ENCODE measurements at regions not wholly inside any gene's neighbourhood (a gene's known extent, or its start where the extent isn't known, plus 50 kb on each side); places are given as distances from the start of the nearest gene placed in this dataset.

DNA sequence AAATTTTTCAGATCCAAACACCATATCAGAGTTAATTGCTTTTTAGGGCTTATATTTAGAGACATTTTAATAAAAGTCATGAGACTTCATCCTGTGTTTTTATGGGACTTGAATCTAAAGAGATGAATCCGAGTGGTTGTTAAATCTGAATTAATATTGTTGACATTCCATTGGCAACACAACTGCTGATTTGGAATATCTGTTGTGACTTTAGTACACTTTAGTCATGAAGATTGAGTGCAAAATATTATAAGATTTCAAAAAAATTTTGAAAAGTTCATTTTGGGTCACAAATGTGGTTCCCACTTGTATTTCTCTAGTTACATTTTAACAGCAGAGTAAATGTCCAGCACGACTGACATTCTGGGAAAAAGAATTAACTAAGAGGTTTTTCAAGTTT, 442.7 kb upstream of the HSF2 start:
- 26% methylated on average over 2 of the region's 2 CpGs for WGBS (ENCODE audit: missing lambda C conversion rate)
- TF ChIP-seq RAD21 (conservative IDR thresholded peaks at IDR 0.05 in 1 of 2, IDR thresholded peaks at IDR 0.05 in 1 of 2), result no peak
- ATAC-seq, result no peak

DNA sequence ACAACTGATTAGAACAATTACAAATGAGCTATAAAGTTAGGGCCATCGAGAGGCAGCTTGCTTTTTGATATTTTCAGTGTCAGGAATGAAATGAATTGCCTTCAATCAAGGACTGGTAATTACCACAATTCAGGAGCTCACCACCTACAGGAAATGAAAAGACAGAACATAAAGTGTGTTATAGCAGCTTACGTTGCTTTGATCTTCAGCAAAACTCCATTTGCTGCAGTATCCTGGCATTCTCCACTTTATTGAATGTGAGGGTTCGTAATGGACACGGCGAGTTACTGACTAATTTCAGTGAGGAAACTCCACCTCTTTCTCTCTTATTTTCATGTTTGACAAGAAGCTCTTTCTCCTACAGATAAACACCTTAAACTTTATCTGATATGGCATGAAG, 440.0 kb upstream of the HSF2 start:
- no peaks in the 10 kb centered on the region for H3K9me3 ChIP-seq
- DNase-seq (ENCODE audit: low read depth in 1 of 2, low spot score in 1 of 2), result no peak
- H3K4me2 ChIP-seq, result no peak overlapping the region
- H3K4me1 ChIP-seq, result no peaks in the 10 kb centered on the region
- POLR2A ChIA-PET, result no interaction called here
- no peak overlapping the region for H3K4me3 ChIP-seq
- TF ChIP-seq, protein P1, sequence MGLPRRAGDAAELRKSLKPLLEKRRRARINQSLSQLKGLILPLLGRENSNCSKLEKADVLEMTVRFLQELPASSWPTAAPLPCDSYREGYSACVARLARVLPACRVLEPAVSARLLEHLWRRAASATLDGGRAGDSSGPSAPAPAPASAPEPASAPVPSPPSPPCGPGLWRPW (IDR thresholded peaks at IDR 0.05), result no peak
- no peak for TF ChIP-seq CEBPB (IDR thresholded peaks at IDR 0.05)
- TF ChIP-seq ZNF302 (CRISPR knock-in tag; IDR thresholded peaks at IDR 0.05), result no peak
- no peak for TF ChIP-seq KDM1A (IDR thresholded peaks at IDR 0.05; ENCODE audit: low read depth)
- no peak for TF ChIP-seq MYC (IDR thresholded peaks at IDR 0.05; ENCODE audit: borderline replicate concordance, low read length)
- TF ChIP-seq PHF8 (IDR thresholded peaks at IDR 0.05; ENCODE audit: borderline replicate concordance, low read depth), result no peak
- no peak for TF ChIP-seq ZC3H11A (IDR thresholded peaks at IDR 0.05)
- TF ChIP-seq FOSL2 (IDR thresholded peaks at IDR 0.05), result no peak
- TF ChIP-seq FOSL2 (CRISPR knock-in tag; IDR thresholded peaks at IDR 0.05), result no peak
- no peak for TF ChIP-seq SMC3 (IDR thresholded peaks at IDR 0.05)
- no peak for TF ChIP-seq JUN (IDR thresholded peaks at IDR 0.05)
- FAIRE-seq, result no peak
- WGBS (ENCODE audit: missing lambda C conversion rate), result 63% methylated on average over 5 of the region's 5 CpGs
- no peak for ATAC-seq
- CTCF ChIA-PET, result no interaction called here
- no peak overlapping the region for H3K27ac ChIP-seq

More for the DNA sequence above, 442.7 kb upstream of the HSF2 start:
- POLR2A ChIA-PET, result no interaction called here
- H3K4me1 ChIP-seq, result no peaks in the 10 kb centered on the region
- H3K27ac ChIP-seq, result no peak overlapping the region
- CTCF ChIA-PET, result interaction anchor here (1.4 kb wide), 1 partner anchor 527 kb away, joined by 3 read pairs; no protein-coding TSS in a partner anchor
- no peak for FAIRE-seq
- no peak overlapping the region for H3K4me3 ChIP-seq
- no peak for DNase-seq (ENCODE audit: low read depth in 1 of 2, low spot score in 1 of 2)
- no peaks in the 10 kb centered on the region for H3K9me3 ChIP-seq
- H3K4me2 ChIP-seq, result no peak overlapping the region

DNA sequence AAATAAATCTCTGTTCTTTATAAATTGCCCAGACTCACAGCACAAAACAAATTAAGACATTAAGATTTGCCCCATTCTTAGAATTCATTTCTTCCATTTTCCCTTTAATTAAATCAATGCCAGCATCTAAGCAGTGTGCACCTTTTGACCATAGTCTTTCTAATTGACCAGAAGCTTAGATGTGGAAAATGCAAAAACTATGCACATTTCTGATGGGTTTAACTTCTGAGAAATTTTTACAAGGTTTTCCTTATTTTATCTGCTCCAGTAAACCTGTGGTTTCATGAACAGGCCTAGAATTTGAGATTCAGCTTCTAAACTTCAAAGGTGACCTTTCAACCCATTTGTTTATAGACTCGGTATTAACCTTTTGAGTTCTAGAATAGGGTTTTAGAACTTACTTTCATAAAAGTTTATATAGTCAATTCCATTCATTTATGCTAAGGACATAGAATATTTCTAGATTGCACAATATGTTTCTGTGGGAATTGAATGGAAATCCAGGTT, 437.8 kb upstream of the HSF2 start:
- Histone ChIP-seq H3K27ac (no peak overlapping the region), H3K4me1 (no peaks in the 10 kb centered on the region), H3K9me3 (no peaks in the 10 kb centered on the region), H3K4me3 (no peak overlapping the region), H3K4me2 (no peak overlapping the region)
- ATAC-seq (no peak), DNase-seq (ENCODE audit: low read depth in 1 of 2, low spot score in 1 of 2) (no peak), FAIRE-seq (no peak)
- POLR2A ChIA-PET, result no interaction called here
- TF ChIP-seq CHD2 (IDR thresholded peaks at IDR 0.05; ENCODE audit: low read length, partially characterized antibody) (no peak), NPAS2 (CRISPR knock-in tag; IDR thresholded peaks at IDR 0.05; ENCODE audit: borderline replicate concordance) (no peak), TFCP2L1 (CRISPR knock-in tag; IDR thresholded peaks at IDR 0.05) (no peak), MAFK (IDR thresholded peaks at IDR 0.05; ENCODE audit: partially characterized antibody) (no peak)
- TF ChIP-seq, protein P2, sequence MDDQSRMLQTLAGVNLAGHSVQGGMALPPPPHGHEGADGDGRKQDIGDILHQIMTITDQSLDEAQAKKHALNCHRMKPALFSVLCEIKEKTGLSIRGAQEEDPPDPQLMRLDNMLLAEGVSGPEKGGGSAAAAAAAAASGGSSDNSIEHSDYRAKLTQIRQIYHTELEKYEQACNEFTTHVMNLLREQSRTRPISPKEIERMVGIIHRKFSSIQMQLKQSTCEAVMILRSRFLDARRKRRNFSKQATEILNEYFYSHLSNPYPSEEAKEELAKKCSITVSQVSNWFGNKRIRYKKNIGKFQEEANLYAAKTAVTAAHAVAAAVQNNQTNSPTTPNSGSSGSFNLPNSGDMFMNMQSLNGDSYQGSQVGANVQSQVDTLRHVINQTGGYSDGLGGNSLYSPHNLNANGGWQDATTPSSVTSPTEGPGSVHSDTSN (IDR thresholded peaks at IDR 0.05), result no peak
- CTCF ChIA-PET, result no interaction called here
- 88% methylated on average over 1 of the region's 1 CpG for WGBS (ENCODE audit: missing lambda C conversion rate)

DNA sequence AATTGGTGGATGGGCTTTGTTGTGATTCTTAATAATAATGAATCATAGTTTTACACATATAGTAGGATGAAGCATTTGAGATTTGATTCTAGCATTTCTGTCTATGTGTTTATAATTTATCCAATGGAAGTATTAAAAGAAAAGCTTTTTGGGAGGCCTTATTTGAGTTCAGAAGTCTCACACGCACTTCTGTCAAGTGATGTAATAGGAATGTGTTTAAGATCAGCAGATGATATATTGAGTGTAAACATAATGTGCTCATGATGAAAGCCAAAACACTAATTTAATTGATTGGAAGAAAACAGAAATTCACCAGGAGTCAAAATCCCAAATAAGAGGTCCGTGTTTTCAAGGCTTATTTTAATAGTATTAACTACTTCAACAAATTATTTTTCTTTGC, 435.6 kb upstream of the HSF2 start:
- FAIRE-seq, result no peak
- H3K4me1 ChIP-seq, result no peaks in the 10 kb centered on the region
- 78% methylated on average over 2 of the region's 2 CpGs for WGBS (ENCODE audit: missing lambda C conversion rate)
- no peak for DNase-seq (ENCODE audit: low read depth in 1 of 2, low spot score in 1 of 2)
- no peak overlapping the region for H3K27ac ChIP-seq
- CTCF ChIA-PET, result no interaction called here
- H3K4me3 ChIP-seq, result no peak overlapping the region
- H3K4me2 ChIP-seq, result no peak overlapping the region
- no peak for ATAC-seq
- no peaks in the 10 kb centered on the region for H3K9me3 ChIP-seq
- POLR2A ChIA-PET, result no interaction called here
- TF ChIP-seq CHD4 (IDR thresholded peaks at IDR 0.05; ENCODE audit: borderline replicate concordance), result no peak
- TF ChIP-seq, protein P3, sequence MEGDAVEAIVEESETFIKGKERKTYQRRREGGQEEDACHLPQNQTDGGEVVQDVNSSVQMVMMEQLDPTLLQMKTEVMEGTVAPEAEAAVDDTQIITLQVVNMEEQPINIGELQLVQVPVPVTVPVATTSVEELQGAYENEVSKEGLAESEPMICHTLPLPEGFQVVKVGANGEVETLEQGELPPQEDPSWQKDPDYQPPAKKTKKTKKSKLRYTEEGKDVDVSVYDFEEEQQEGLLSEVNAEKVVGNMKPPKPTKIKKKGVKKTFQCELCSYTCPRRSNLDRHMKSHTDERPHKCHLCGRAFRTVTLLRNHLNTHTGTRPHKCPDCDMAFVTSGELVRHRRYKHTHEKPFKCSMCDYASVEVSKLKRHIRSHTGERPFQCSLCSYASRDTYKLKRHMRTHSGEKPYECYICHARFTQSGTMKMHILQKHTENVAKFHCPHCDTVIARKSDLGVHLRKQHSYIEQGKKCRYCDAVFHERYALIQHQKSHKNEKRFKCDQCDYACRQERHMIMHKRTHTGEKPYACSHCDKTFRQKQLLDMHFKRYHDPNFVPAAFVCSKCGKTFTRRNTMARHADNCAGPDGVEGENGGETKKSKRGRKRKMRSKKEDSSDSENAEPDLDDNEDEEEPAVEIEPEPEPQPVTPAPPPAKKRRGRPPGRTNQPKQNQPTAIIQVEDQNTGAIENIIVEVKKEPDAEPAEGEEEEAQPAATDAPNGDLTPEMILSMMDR (IDR thresholded peaks at IDR 0.05), result no peak
- no peak for TF ChIP-seq EP300 (IDR thresholded peaks at IDR 0.05)
- TF ChIP-seq, protein P4, sequence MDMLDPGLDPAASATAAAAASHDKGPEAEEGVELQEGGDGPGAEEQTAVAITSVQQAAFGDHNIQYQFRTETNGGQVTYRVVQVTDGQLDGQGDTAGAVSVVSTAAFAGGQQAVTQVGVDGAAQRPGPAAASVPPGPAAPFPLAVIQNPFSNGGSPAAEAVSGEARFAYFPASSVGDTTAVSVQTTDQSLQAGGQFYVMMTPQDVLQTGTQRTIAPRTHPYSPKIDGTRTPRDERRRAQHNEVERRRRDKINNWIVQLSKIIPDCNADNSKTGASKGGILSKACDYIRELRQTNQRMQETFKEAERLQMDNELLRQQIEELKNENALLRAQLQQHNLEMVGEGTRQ (IDR thresholded peaks at IDR 0.05), result no peak
- no peak for TF ChIP-seq POLR2A (IDR thresholded peaks at IDR 0.05; ENCODE audit: low read length)
- TF ChIP-seq, protein P5, sequence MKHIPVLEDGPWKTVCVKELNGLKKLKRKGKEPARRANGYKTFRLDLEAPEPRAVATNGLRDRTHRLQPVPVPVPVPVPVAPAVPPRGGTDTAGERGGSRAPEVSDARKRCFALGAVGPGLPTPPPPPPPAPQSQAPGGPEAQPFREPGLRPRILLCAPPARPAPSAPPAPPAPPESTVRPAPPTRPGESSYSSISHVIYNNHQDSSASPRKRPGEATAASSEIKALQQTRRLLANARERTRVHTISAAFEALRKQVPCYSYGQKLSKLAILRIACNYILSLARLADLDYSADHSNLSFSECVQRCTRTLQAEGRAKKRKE (CRISPR knock-in tag; IDR thresholded peaks at IDR 0.05; ENCODE audit: low read depth), result no peak
- TF ChIP-seq, protein P6, sequence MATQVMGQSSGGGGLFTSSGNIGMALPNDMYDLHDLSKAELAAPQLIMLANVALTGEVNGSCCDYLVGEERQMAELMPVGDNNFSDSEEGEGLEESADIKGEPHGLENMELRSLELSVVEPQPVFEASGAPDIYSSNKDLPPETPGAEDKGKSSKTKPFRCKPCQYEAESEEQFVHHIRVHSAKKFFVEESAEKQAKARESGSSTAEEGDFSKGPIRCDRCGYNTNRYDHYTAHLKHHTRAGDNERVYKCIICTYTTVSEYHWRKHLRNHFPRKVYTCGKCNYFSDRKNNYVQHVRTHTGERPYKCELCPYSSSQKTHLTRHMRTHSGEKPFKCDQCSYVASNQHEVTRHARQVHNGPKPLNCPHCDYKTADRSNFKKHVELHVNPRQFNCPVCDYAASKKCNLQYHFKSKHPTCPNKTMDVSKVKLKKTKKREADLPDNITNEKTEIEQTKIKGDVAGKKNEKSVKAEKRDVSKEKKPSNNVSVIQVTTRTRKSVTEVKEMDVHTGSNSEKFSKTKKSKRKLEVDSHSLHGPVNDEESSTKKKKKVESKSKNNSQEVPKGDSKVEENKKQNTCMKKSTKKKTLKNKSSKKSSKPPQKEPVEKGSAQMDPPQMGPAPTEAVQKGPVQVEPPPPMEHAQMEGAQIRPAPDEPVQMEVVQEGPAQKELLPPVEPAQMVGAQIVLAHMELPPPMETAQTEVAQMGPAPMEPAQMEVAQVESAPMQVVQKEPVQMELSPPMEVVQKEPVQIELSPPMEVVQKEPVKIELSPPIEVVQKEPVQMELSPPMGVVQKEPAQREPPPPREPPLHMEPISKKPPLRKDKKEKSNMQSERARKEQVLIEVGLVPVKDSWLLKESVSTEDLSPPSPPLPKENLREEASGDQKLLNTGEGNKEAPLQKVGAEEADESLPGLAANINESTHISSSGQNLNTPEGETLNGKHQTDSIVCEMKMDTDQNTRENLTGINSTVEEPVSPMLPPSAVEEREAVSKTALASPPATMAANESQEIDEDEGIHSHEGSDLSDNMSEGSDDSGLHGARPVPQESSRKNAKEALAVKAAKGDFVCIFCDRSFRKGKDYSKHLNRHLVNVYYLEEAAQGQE (IDR thresholded peaks at IDR 0.05), result no peak
- TF ChIP-seq HDAC2 (IDR thresholded peaks at IDR 0.05), result no peak

All from A549 (cell line).